ENCODE measurements at regions not wholly inside any gene's neighbourhood (a gene's known extent, or its start where the extent isn't known, plus 50 kb on each side); places are given as distances from the start of the nearest gene placed in this dataset.

GRCh38 chr13:90912247-90912646 lies 435.2 kb upstream of the MIR17HG start:
- intact Hi-C loops (cut with DNase I) = no loop called here
- no peaks in the 10 kb centered on the region for H3K4me1 ChIP-seq
- ATAC-seq (no peak), DNase-seq (no peak), FAIRE-seq (no peak)
- H3K4me3 ChIP-seq = no peak overlapping the region
- no peaks in the 10 kb centered on the region for H3K27me3 ChIP-seq
- no peaks in the 10 kb centered on the region for H3K9me3 ChIP-seq
- no peak for TF ChIP-seq CTCF (IDR thresholded peaks at IDR 0.05)
- H3K36me3 ChIP-seq = no peaks in the 10 kb centered on the region
- 97 to 98% methylated on average over 1 of the region's 1 CpG for WGBS, 2 donors
- no peak overlapping the region for H3K27ac ChIP-seq

- FAIRE-seq = no peak
- intact Hi-C loops (cut with DNase I) = no loop called here
Measured at GRCh38 chr13:90918536-90918935, 429.0 kb upstream of the MIR17HG start.

GRCh38 chr13:90919153-90919552 lies 428.3 kb upstream of the MIR17HG start:
- no peaks in the 10 kb centered on the region for H3K4me1 ChIP-seq
- FAIRE-seq = no peak
- H3K9me3 ChIP-seq = no peaks in the 10 kb centered on the region
- H3K4me3 ChIP-seq = no peak overlapping the region
- 57 to 63% methylated on average over 3 of the region's 3 CpGs for WGBS, 2 donors
- intact Hi-C loops (cut with DNase I) = no loop called here
- TF ChIP-seq CTCF (IDR thresholded peaks at IDR 0.05) = no peak
- DNase-seq = no peak
- ATAC-seq = no peak
- H3K27ac ChIP-seq = no peak overlapping the region
- no peaks in the 10 kb centered on the region for H3K36me3 ChIP-seq
- no peaks in the 10 kb centered on the region for H3K27me3 ChIP-seq

More at GRCh38 chr13:90918536-90918935, 429.0 kb upstream of the MIR17HG start:
- no peaks in the 10 kb centered on the region for H3K4me1 ChIP-seq
- H3K9me3 ChIP-seq = no peaks in the 10 kb centered on the region
- H3K27me3 ChIP-seq = no peaks in the 10 kb centered on the region
- 71% methylated on average over 2 of the region's 2 CpGs for WGBS, 2 donors
- DNase-seq = no peak
- no peaks in the 10 kb centered on the region for H3K36me3 ChIP-seq
- no peak overlapping the region for H3K27ac ChIP-seq
- no peak overlapping the region for H3K4me3 ChIP-seq
- no peak for TF ChIP-seq CTCF (IDR thresholded peaks at IDR 0.05)
- ATAC-seq = peak in 1 of 4 donors; percentile 24

- no peak for FAIRE-seq
- Histone ChIP-seq H3K27me3 (no peaks in the 10 kb centered on the region), H3K9me3 (no peaks in the 10 kb centered on the region), H3K4me1 (peaks cover 0 to 5% (median 0%) of the 10 kb centered on the region in 3 donors), H3K27ac (no peak overlapping the region), H3K36me3 (no peaks in the 10 kb centered on the region), H3K4me3 (no peak overlapping the region)
- ATAC-seq = peak in 3 of 4 donors; percentile 38 to 74 (median 64)
- no peak for TF ChIP-seq CTCF (IDR thresholded peaks at IDR 0.05)
- WGBS, 2 donors = 7% methylated on average over 2 of the region's 2 CpGs
- DNase-seq = peak in 1 of 6 donors; percentile 12
- intact Hi-C loops (cut with DNase I) = no loop called here
Measured at GRCh38 chr13:90926459-90926858, 421.0 kb upstream of the MIR17HG start.

GRCh38 chr13:90928109-90928508 lies 419.4 kb upstream of the MIR17HG start:
- H3K36me3 ChIP-seq = no peaks in the 10 kb centered on the region
- ATAC-seq (no peak), DNase-seq (no peak), FAIRE-seq (no peak)
- WGBS, 2 donors = 94 to 96% methylated on average over 7 of the region's 7 CpGs
- no peaks in the 10 kb centered on the region for H3K27me3 ChIP-seq
- intact Hi-C loops (cut with DNase I) = no loop called here
- H3K4me3 ChIP-seq = no peak overlapping the region
- no peaks in the 10 kb centered on the region for H3K9me3 ChIP-seq
- no peak overlapping the region for H3K27ac ChIP-seq
- TF ChIP-seq CTCF (IDR thresholded peaks at IDR 0.05) = no peak
- H3K4me1 ChIP-seq = peaks cover 0 to 5% (median 0%) of the 10 kb centered on the region in 3 donors
